ENCODE measurements at regions not wholly inside any gene's neighbourhood (a gene's known extent, or its start where the extent isn't known, plus 50 kb on each side); places are given as distances from the start of the nearest gene placed in this dataset.

DNA sequence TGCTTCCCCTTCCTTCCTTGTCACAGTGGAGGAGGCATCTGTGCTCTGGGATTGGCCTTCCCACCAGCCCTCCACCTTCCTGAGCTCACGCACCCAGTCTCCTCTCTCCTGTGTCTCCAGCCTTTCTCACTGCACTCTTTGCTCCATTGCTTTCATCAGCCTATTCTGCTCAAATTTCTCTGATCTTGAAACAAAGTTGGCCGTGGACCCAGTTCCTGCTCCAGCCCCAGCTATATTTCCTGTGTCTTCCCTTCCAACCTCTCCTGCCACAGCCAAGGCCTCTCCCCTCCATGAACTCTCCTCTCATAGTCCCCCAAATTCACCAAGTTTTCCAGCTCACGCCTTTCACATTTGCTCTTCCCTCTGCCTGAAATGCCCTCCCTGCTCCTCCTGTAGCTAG is 226.6 kb upstream of the AGAP1 start:
- TF ChIP-seq, protein P1, sequence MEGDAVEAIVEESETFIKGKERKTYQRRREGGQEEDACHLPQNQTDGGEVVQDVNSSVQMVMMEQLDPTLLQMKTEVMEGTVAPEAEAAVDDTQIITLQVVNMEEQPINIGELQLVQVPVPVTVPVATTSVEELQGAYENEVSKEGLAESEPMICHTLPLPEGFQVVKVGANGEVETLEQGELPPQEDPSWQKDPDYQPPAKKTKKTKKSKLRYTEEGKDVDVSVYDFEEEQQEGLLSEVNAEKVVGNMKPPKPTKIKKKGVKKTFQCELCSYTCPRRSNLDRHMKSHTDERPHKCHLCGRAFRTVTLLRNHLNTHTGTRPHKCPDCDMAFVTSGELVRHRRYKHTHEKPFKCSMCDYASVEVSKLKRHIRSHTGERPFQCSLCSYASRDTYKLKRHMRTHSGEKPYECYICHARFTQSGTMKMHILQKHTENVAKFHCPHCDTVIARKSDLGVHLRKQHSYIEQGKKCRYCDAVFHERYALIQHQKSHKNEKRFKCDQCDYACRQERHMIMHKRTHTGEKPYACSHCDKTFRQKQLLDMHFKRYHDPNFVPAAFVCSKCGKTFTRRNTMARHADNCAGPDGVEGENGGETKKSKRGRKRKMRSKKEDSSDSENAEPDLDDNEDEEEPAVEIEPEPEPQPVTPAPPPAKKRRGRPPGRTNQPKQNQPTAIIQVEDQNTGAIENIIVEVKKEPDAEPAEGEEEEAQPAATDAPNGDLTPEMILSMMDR (IDR thresholded peaks at IDR 0.05; ENCODE audit: insufficient read depth, low read depth, low read length), result no peak
- no peak overlapping the region for H3K4me3 ChIP-seq (ENCODE audit: low read depth, low read length)
- no peak for DNase-seq (ENCODE audit: low read depth)

DNA sequence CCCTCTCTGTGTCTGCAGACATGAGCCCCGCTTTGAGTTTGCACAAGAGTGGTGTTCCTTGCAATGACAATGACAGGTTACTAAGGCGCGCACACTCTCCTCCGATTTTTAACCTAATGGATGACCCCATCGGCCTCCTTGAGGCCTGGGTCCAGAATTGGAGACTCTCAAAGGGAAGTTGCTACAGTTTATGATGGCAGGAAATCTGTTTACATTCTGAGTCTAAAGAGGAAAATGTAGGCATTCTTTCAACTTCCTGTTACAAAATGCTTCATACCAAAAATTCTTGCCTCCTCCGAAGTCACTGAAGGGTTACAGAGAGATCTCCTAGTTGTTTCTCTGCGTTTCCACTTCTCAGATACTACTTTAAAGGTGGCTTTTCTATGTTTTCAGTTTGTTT is 225.3 kb upstream of the AGAP1 start:
- no peak overlapping the region for H3K4me3 ChIP-seq (ENCODE audit: low read depth, low read length)
- TF ChIP-seq, protein P1 (IDR thresholded peaks at IDR 0.05; ENCODE audit: insufficient read depth, low read depth, low read length), result no peak
- peak; percentile 67 for DNase-seq (ENCODE audit: low read depth)

DNA sequence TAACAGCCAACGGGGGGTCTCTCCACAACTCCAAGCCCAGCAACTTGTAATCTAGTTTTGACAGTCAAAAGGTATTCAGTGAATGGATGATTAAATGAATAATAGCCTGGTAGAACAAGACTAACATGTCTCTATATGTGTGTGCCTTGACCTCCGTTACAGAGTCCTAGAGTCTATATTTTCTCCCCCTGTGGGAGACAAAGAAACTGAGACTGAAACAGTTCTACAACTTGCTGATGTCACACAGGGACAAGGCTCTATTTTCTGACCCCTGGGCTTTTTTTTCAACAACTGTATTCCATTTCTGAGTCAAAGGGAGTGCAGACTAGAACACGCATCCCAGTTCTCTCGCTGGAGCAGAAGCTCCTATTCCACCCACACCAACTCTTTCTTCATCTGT is 223.6 kb upstream of the AGAP1 start:
- no peak for DNase-seq (ENCODE audit: low read depth)
- no peak overlapping the region for H3K4me3 ChIP-seq (ENCODE audit: low read depth, low read length)
- TF ChIP-seq, protein P1 (IDR thresholded peaks at IDR 0.05; ENCODE audit: insufficient read depth, low read depth, low read length), result no peak

DNA sequence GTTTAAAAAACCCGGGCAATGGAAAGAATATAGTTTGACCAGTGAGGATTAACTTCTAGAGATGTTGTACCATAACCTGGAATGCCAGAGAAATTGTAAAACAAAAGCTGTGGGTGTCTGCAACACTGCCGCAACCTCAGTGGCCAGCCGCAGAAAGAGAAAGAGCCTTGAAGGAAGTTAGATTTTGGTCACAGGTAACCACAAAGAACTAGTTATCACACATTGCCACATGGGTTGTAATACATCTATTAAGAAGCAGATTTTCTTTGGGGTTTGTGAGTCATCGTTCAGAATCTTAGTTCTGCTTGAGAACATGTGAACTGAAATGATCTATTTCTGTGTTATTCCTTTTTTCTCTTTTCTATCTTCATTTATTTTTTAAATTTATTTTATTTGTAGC is 222.9 kb upstream of the AGAP1 start:
- no peak overlapping the region for H3K4me3 ChIP-seq (ENCODE audit: low read depth, low read length)
- TF ChIP-seq, protein P1 (IDR thresholded peaks at IDR 0.05; ENCODE audit: insufficient read depth, low read depth, low read length), result no peak
- DNase-seq (ENCODE audit: low read depth), result peak; percentile 85

DNA sequence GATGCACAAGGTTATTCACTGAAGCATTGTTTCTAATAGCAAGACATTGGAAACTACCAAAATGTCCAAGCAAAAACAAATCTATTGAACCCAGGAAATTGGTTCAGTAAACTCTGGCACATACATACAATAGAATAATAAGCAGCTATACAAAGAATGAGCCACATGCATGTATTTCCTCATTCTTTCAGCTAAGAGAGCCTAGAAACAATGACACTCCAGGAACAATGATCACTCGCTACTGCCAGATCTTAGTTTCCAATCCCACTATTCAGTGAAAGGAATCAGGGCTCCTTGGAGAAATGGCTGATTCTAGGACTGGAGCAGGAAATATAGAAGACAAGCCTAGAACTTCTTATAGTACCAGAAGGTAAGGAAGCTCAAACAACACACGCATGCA is 221.9 kb upstream of the AGAP1 start:
- TF ChIP-seq, protein P1 (IDR thresholded peaks at IDR 0.05; ENCODE audit: insufficient read depth, low read depth, low read length), result no peak
- DNase-seq (ENCODE audit: low read depth), result no peak
- no peak overlapping the region for H3K4me3 ChIP-seq (ENCODE audit: low read depth, low read length)

DNA sequence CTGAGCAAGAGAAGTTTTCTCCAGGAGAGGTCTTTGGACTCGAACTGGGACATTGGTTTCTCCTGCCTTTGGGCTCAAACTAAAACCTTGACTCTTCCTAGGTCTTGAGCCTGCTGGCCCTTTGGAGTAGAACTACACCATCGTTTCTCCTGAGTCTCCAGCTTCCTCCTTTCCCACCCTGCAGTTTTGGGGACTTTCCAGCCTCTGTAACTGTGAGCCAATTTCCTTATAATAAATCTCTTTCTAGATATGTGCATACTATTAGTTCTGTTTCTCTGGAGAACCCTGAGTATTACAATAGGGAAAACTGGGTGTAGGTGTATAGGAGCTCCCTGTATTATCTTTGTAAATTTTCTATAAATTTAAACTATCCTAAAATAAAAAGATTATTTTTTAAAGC is 219.8 kb upstream of the AGAP1 start:
- H3K4me3 ChIP-seq (ENCODE audit: low read depth, low read length), result no peak overlapping the region
- DNase-seq (ENCODE audit: low read depth), result no peak
- TF ChIP-seq, protein P1 (IDR thresholded peaks at IDR 0.05; ENCODE audit: insufficient read depth, low read depth, low read length), result no peak

DNA sequence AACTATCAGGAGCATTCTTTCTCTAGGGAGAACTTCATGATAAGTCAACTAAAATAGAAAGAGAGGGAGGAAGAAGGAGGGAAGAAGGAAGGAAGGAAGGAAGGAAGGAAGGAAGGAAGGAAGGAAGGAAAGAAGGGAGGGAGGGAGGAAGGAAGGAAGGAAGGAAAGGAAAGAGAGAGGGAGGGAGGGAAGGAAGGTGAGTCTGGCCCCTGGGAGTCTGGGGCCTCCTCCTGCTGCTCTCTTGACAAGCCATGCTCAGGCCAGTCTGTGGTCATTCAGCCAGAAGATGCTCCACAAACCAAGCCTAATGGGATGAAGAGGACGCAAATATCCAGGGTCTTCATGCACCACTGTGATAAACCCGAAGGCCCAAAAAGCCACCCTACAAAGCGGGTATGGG is 216.4 kb upstream of the AGAP1 start:
- no peak overlapping the region for H3K4me3 ChIP-seq (ENCODE audit: low read depth, low read length)
- TF ChIP-seq, protein P1 (IDR thresholded peaks at IDR 0.05; ENCODE audit: insufficient read depth, low read depth, low read length), result no peak
- DNase-seq (ENCODE audit: low read depth), result no peak
